Stimulated activated naive CD8-positive, alpha-beta T cell treated with anti-CD3 and anti-CD28 coated beads, Interleukin-15, Interleukin-2, amounts not matched to agents 100 ng/mL and 50 ng/mL, for 24 hours (primary cell): ENCODE measurements at regions not wholly inside any gene's neighbourhood (a gene's known extent, or its start where the extent isn't known, plus 50 kb on each side); places are given as distances from the start of the nearest gene placed in this dataset.

Source experiments
- H3K27ac Mint-ChIP-seq: one replicate; pipeline ENCODE4 v1.8.0; 2021; ENCODE audit warnings: mild to moderate bottlenecking, mixed read lengths
- H3K27me3 Mint-ChIP-seq: one replicate; pipeline ENCODE4 v1.8.0; 2021; ENCODE audit warnings: mixed read lengths
- H3K36me3 Mint-ChIP-seq: one replicate; pipeline ENCODE4 v1.8.0; 2021; ENCODE audit warnings: low read depth, mixed read lengths
- H3K4me1 Mint-ChIP-seq: one replicate; pipeline ENCODE4 v1.8.0; 2021; ENCODE audit warnings: low read depth, mixed read lengths
- H3K4me3 Mint-ChIP-seq: one replicate; pipeline ENCODE4 v1.8.0; 2021; ENCODE audit warnings: mild to moderate bottlenecking, mixed read lengths
- H3K9me3 Mint-ChIP-seq: one replicate; pipeline ENCODE4 v1.8.0; 2021; ENCODE audit warnings: mixed read lengths

DNA sequence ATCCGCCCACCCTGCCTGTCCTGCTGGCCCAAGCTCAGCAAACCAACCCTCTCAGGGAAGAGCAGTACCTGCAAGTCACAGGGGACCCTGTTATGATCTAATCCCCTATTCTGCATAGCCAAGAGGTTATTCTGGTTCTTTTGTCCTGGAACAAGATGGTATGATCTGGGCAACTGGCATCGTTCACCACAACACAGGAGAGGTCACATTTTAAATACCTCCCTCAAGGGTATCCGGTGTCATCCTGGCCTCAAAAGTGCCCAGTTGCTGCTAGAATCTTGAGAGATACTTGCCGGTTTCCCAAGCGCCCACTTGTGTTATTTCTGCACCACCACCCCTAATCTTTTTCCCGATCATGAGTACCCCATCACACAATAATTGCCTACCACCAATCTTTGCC is 497.5 kb downstream of the BCOR start:
- H3K27me3 Mint-ChIP-seq = no peaks in the 10 kb centered on the region
- H3K36me3 Mint-ChIP-seq = no peaks in the 10 kb centered on the region
- no peak overlapping the region for H3K27ac Mint-ChIP-seq

DNA sequence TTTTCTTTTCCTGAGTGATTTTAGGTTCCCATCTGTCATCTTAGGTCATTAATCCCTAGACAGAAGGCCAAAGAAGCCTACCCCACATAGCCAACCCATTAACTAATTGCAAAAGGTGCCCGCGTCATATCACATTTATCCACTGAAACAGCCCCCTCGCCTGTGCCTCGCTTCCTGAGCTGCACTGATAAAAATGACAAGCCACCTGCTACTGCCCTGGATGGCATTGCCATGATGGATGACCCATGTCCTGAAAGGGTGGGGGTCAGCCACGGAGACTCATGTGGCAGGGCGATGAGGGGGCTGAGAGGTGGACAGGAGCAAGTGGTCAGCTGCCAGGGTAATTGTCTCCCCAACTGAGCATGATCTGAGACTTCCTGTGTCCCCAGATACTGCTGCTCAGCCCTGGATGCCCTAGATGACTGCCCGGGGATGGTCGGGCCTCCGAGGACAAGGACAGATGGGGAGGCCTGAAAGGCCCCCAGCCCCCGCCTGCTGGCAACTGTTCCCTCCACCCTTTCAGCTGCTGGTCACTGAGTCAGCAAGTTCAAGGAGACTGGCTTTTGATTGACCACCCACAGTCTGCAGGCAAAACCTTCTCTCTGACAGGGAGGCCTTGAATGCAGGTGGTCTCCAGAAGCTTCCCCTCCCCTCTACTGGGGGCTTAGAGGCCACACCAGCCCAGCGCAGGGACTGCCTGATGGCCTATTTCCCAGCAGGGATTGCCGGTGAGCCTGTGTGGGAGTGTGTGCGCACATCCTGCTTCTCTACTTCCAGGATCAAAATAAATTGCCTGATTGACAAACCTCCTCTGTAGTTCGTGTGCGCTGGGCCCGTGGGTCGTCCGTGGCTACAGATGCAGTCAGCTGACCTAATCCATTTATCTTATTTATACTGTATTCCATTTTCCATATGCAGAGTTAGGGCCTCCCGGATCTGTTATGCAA is 496.3 kb downstream of the BCOR start:
- Mint-ChIP-seq H3K4me3 (no peak overlapping the region), H3K36me3 (no peaks in the 10 kb centered on the region), H3K9me3 (no peaks in the 10 kb centered on the region), H3K4me1 (peaks cover 18% of the 10 kb centered on the region), H3K27me3 (no peaks in the 10 kb centered on the region), H3K27ac (no peak overlapping the region)

More for the DNA sequence above, 497.5 kb downstream of the BCOR start:
- Mint-ChIP-seq H3K9me3 (no peaks in the 10 kb centered on the region), H3K4me3 (no peak overlapping the region), H3K4me1 (peaks cover 30% of the 10 kb centered on the region)

DNA sequence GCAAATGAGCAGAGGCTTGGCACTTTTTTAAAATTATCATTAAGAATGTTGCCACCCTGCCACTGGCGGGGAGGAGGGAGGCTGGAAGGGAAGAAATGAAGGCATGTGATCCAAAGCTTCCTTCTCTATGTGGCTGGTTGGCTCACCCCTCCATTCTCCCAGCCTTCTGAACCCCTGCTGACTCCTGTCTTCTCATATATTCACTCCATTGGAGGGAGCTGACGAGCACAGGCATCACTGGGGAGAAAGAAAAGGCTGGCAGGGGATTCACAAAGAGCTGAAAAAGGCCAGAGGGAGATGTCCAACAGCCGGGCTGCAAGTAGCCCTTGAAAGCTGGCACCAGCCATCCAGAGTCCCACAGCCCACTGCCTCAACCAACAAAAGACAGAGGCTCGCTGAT is 495.6 kb downstream of the BCOR start:
- H3K36me3 Mint-ChIP-seq = no peaks in the 10 kb centered on the region
- H3K27me3 Mint-ChIP-seq = no peaks in the 10 kb centered on the region
- no peaks in the 10 kb centered on the region for H3K9me3 Mint-ChIP-seq
- H3K4me3 Mint-ChIP-seq = no peak overlapping the region
- no peak overlapping the region for H3K27ac Mint-ChIP-seq
- H3K4me1 Mint-ChIP-seq = peaks cover 11% of the 10 kb centered on the region

DNA sequence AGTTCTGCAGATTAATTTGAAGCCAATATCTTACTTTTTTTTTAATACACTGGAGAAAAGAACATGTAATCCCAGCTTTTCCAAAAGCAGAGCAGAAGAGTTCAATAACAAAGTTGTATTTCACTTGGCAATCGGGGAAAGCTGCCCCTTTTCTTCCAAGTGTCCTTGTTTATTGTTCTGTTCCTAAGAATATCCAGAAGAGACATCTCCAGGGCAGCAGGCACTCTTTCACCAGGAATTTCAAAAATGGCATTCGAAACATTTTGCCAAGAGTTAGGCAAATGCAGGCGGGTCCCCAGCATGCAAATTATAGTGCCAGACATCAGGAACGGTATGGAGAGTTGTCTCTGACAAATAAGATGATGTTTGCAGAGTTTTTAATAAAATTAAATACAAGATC is 494.5 kb downstream of the BCOR start:
- Mint-ChIP-seq H3K4me3 (no peak overlapping the region), H3K36me3 (no peaks in the 10 kb centered on the region), H3K27me3 (no peaks in the 10 kb centered on the region), H3K4me1 (peaks cover 10% of the 10 kb centered on the region), H3K9me3 (no peaks in the 10 kb centered on the region), H3K27ac (no peak overlapping the region)

DNA sequence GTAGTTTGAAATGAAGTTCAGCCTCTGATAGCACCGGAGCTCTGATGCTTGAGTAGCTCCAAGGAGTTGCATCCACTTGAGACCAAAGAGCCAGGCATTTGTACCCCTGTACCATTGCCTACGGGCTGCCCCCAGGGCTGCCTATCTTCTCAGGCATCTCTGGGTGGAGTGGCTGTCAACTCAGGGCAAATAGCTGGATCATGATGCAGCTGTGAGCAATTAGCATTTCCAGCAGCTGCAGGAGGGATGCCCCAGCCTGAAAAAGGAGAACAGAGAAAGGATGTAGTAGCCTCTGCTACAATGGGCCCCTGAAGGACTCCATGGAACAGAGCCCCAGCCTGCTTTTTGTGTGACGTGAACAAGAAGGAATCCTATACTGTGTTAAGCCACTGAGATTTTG is 492.6 kb downstream of the BCOR start:
- Mint-ChIP-seq H3K27me3 (no peaks in the 10 kb centered on the region), H3K9me3 (no peaks in the 10 kb centered on the region), H3K27ac (no peak overlapping the region), H3K4me1 (peaks cover 7% of the 10 kb centered on the region), H3K4me3 (no peak overlapping the region), H3K36me3 (no peaks in the 10 kb centered on the region)

DNA sequence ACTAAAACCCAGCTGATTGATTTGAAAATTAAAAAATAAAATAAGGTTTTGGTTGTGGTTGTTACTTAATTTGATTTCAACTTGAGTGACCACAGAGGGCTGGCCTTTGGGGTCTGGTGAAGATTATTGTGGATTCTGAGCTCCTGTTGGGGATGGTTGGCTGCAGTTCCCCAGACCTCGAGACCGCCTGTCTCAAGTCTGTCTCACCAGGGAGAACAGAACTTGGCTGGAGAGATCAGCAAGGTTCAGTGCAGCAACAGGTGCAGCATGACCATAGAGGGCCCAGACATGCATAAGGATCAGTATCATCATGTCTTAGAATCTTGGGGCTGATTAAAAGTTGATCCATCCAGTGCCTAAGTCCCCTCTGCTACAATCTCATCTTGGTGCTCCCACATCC is 491.9 kb downstream of the BCOR start:
- H3K27me3 Mint-ChIP-seq = no peaks in the 10 kb centered on the region

DNA sequence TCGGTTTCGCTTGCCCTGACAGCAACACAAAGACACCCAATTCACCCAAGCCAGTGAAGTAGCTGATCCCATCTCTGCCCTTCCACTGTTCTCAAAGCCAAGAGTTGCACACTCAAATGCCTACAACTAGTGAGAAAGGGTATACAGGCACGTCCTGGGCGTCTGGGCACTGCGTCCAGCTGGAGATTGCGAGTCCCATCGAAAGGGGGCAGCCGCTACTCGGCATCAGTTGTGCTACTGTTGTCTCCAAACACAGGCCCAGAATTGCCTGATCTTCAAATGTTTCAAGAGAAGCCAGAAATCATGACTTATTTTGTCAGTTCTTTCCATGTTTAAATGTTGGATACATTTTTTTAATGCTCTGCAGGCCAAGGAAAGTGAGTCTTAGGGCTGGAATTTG is 487.8 kb downstream of the BCOR start:
- peaks cover 3% of the 10 kb centered on the region for H3K27me3 Mint-ChIP-seq
- H3K27ac Mint-ChIP-seq = no peak overlapping the region
- no peaks in the 10 kb centered on the region for H3K9me3 Mint-ChIP-seq
- H3K4me3 Mint-ChIP-seq = no peak overlapping the region
- peaks cover 25% of the 10 kb centered on the region for H3K4me1 Mint-ChIP-seq
- H3K36me3 Mint-ChIP-seq = no peaks in the 10 kb centered on the region

More for the DNA sequence above, 491.9 kb downstream of the BCOR start:
- no peaks in the 10 kb centered on the region for H3K36me3 Mint-ChIP-seq
- no peak overlapping the region for H3K4me3 Mint-ChIP-seq
- H3K27ac Mint-ChIP-seq = no peak overlapping the region
- H3K9me3 Mint-ChIP-seq = no peaks in the 10 kb centered on the region
- H3K4me1 Mint-ChIP-seq = peaks cover under 1% of the 10 kb centered on the region

DNA sequence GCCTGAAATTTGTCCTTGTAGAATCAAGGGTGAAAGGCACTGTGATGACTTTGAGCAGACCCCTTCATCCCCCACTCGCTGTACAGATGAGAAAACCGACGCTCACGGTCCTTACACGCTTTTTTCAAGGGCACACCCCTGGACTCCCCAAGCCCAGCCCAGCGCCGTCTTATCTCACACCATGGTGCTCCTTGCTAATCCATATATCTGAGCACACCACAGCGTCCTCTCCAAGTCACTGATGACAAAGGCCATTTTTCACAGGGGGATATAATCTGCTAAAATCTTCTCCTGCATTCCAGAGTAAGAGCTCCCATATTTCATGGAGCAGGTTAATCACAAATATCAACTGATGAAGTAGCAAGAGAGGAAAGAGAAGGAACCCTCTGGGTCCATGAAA is 486.3 kb downstream of the BCOR start:
- Mint-ChIP-seq H3K9me3 (peaks cover under 1% of the 10 kb centered on the region), H3K4me1 (peaks cover 37% of the 10 kb centered on the region), H3K27me3 (peaks cover 3% of the 10 kb centered on the region), H3K27ac (no peak overlapping the region), H3K4me3 (no peak overlapping the region), H3K36me3 (no peaks in the 10 kb centered on the region)

DNA sequence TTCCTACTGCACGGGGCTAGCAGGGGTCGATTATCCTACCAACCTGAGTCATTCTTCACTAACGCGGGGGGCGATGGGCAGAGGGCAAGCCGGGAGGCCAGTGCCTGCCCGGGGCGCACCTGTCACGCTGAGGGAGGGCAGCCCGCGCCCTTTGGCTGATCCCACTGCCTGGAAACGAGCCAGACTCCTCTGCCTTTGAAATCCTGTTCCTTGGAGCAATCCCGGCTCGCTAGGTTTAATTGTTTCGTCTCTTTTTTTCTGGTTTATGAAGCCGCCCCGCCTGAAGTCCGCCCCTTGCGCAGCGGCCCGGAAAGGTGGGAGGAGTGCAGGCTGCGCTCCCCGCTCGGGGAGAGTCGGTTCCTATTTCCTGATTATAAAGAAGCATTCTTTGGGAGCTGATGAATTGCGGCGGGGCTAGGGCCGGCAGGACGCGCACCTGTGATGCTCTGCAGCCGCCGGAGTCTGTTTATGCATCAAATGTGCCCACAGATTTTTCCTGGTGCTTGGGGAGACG is 484.2 kb downstream of the BCOR start:
- no peaks in the 10 kb centered on the region for H3K36me3 Mint-ChIP-seq
- peaks cover 3% of the 10 kb centered on the region for H3K27me3 Mint-ChIP-seq
- peak overlapping the region; percentile 98 for H3K27ac Mint-ChIP-seq
- H3K4me1 Mint-ChIP-seq = peaks cover 43% of the 10 kb centered on the region
- H3K9me3 Mint-ChIP-seq = peaks cover 16% of the 10 kb centered on the region
- H3K4me3 Mint-ChIP-seq = peak overlapping the region; percentile 84

DNA sequence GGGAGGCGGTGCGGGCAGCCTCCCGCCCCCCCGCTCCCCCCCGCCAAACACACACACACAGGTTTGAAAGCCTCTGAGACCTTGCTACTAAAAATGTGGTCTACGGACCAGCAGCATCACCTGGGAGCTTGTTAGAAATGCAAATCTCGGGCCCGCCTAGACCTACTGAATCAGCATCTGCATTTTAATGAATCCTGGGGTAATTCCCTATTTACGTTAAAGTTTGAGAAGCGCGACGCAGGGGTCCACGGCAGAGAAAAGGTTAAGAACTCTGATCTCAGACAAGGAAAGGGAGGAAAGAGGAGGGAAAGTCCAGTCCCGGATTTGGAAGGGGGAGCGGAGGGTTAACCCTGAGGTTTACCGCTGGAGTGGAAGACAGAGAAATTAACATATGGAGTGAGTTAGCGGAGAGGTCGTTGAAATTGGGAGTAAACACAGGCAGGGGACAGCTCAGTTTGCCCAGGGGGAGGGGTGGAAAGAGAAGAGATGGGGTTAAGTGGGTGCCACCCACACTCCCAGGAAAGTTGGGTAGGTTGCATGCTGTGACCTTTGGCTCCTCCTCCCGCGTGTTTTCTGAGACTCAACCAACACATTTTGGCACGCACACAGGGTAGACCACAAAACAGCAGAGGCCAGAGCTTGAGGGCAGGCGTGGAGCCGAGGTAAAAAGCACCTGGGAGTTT is 483.6 kb downstream of the BCOR start:
- Mint-ChIP-seq H3K4me1 (peaks cover 43% of the 10 kb centered on the region), H3K9me3 (peaks cover 16% of the 10 kb centered on the region), H3K27me3 (peaks cover 3% of the 10 kb centered on the region), H3K4me3 (peak overlapping the region; percentile 84), H3K27ac (peak overlapping the region; percentile 98), H3K36me3 (no peaks in the 10 kb centered on the region)

DNA sequence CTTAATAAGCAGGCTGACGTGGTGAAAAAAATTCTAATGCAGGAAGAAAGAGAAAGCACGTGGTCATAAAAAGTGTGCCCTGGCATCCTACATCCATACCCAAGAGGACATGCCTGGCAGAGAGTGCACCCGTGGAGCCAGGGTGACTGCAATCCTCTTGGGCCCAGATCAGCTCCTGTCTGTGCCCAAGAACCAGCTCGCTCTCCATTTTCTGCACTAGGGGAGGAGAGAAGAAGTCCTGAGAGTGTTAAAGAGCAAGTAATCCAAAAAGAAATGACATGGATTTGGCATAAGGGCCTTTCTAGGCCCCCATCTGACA is 483.1 kb downstream of the BCOR start:
- peaks cover 16% of the 10 kb centered on the region for H3K9me3 Mint-ChIP-seq

DNA sequence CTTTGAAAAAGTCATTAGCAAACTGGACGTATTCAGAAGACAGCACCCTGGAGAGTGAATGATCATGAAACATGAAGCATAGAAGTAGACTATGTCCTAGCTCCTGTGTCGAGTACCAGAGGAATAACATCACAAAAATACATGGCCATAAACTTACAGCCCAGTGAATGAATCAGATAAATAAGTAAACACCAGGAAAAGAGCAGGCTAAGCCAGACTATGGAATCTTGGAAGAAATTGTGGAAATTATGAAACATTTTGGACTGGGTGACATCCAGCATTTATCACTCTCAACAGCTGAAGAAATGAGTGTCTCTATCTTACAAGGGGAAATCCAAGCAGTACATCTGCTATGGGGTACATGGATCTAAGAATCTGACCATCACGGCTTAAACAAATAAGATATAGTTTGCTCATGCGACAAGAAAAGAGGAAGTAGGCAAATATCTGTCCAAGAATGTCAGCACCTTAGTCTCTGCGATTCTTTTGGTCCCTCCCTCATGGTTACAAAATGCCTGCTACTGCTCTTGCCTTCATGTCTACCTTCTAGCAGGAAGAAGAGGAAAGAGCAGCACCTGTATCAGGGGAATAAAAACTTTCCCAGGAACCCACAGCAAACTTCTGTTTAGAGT is 481.5 kb downstream of the BCOR start:
- Mint-ChIP-seq H3K9me3 (peaks cover 16% of the 10 kb centered on the region), H3K4me3 (no peak overlapping the region), H3K27ac (peak overlapping the region; percentile 41), H3K27me3 (peaks cover 3% of the 10 kb centered on the region), H3K4me1 (peaks cover 43% of the 10 kb centered on the region), H3K36me3 (no peaks in the 10 kb centered on the region)

More for the DNA sequence above, 483.1 kb downstream of the BCOR start:
- Mint-ChIP-seq H3K36me3 (no peaks in the 10 kb centered on the region), H3K27me3 (peaks cover 3% of the 10 kb centered on the region), H3K4me1 (peaks cover 43% of the 10 kb centered on the region), H3K27ac (peak overlapping the region; percentile 98), H3K4me3 (peak overlapping the region; percentile 84)

DNA sequence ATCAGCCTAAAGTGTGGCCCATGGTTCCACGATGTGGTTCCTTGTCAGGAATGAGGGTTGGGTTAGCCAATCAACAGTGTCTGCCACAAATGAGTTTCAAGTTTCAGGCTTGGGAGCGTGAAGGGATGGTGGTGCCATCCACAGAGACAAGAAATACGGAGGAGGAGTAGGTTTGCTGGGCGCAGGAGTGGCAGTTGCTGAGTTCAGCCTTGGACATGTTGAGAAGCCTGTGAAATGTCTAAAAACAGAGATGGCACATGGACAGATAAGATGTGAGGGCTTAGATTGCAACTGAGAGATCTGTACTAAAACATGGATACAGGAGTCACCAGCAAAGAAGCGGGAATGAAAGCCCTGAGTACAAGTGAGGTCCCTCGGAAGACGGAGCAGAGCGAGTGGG is 481.0 kb downstream of the BCOR start:
- Mint-ChIP-seq H3K36me3 (no peaks in the 10 kb centered on the region), H3K9me3 (peaks cover 16% of the 10 kb centered on the region), H3K27me3 (peaks cover 3% of the 10 kb centered on the region), H3K4me3 (no peak overlapping the region), H3K27ac (peak overlapping the region; percentile 41), H3K4me1 (peaks cover 43% of the 10 kb centered on the region)

DNA sequence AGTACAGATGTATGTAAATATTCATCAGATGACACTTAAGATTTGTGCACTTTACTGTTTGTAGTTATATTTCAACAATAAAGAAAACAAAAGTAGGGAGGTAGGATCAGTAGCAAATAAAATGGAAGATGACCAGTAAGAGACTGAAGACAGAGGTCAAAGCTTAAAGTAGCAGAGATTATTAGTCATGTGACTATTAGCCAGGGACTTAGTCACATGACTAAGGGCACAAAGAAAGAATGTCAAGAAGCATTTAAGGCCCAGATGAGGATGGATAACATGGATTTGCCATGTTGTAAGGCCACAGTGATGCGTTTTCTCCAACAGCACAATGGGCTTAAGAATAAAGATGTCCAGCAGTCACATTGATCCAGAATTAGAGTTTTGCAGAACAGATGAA is 479.6 kb downstream of the BCOR start:
- Mint-ChIP-seq H3K27ac (peak overlapping the region; percentile 72), H3K4me1 (peaks cover 33% of the 10 kb centered on the region), H3K4me3 (no peak overlapping the region), H3K27me3 (peaks cover 3% of the 10 kb centered on the region), H3K9me3 (peaks cover 16% of the 10 kb centered on the region), H3K36me3 (no peaks in the 10 kb centered on the region)
